ENCODE measurements at regions not wholly inside any gene's neighbourhood (a gene's known extent, or its start where the extent isn't known, plus 50 kb on each side); places are given as distances from the start of the nearest gene placed in this dataset.

DNA sequence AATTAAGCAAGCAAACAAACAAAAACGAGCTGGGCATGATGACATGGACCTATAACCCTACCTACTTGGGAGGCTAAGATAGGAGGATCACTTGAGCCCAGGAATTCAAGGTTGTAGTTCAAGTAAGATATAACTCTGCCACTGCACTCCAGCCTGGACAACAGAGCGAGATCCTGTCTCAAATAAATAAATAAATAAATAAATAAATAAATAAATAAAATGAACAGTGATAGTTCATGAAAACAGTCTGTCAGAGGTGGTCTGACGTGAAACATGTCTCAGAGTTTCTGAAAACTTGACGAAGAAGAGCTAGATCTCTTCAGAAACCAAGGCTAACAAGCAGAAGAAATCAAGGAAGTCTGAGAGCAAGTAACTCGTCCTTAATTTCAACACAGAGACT, 188.8 kb upstream of the GPC6 start:
- TF ChIP-seq, protein P1, sequence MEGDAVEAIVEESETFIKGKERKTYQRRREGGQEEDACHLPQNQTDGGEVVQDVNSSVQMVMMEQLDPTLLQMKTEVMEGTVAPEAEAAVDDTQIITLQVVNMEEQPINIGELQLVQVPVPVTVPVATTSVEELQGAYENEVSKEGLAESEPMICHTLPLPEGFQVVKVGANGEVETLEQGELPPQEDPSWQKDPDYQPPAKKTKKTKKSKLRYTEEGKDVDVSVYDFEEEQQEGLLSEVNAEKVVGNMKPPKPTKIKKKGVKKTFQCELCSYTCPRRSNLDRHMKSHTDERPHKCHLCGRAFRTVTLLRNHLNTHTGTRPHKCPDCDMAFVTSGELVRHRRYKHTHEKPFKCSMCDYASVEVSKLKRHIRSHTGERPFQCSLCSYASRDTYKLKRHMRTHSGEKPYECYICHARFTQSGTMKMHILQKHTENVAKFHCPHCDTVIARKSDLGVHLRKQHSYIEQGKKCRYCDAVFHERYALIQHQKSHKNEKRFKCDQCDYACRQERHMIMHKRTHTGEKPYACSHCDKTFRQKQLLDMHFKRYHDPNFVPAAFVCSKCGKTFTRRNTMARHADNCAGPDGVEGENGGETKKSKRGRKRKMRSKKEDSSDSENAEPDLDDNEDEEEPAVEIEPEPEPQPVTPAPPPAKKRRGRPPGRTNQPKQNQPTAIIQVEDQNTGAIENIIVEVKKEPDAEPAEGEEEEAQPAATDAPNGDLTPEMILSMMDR (conservative IDR thresholded peaks at IDR 0.05): no peak
- TF ChIP-seq EZH2 (IDR thresholded peaks at IDR 0.05; ENCODE audit: low read depth): no peak
